ENCODE measurements at regions not wholly inside any gene's neighbourhood (a gene's known extent, or its start where the extent isn't known, plus 50 kb on each side); places are given as distances from the start of the nearest gene placed in this dataset.

GRCh38 chr18:56329536-56329935 lies 308.9 kb downstream of the TXNL1 start:
- Histone ChIP-seq H3K4me1 (no peaks in the 10 kb centered on the region), H3K36me3 (no peaks in the 10 kb centered on the region), H3K4me3 (no peak overlapping the region), H3K27me3 (no peaks in the 10 kb centered on the region), H3K27ac (no peak overlapping the region), H3K9me3 (no peaks in the 10 kb centered on the region)
- no peak for TF ChIP-seq POLR2A (IDR thresholded peaks at IDR 0.05)
- no peak for TF ChIP-seq CTCF (IDR thresholded peaks at IDR 0.05 in 4 of 5, conservative IDR thresholded peaks at IDR 0.05 in 1 of 5)
- DNase-seq = no peak
- intact Hi-C loops (cut with DNase I; ENCODE audit: low total_unique reads) (no loop called here), in situ Hi-C loops (cut with MboI; ENCODE audit: low sequenced_read_pairs in 4 of 4) (no loop called here)
- no peak for ATAC-seq

- DNase-seq = no peak
- Histone ChIP-seq H3K9me3 (no peaks in the 10 kb centered on the region), H3K4me1 (no peaks in the 10 kb centered on the region), H3K27ac (no peak overlapping the region), H3K4me3 (no peak overlapping the region), H3K36me3 (no peaks in the 10 kb centered on the region), H3K27me3 (no peaks in the 10 kb centered on the region)
- ATAC-seq = no peak
- TF ChIP-seq POLR2A (IDR thresholded peaks at IDR 0.05) = no peak
- TF ChIP-seq CTCF (IDR thresholded peaks at IDR 0.05 in 4 of 5, conservative IDR thresholded peaks at IDR 0.05 in 1 of 5) = no peak
- in situ Hi-C loops (cut with MboI; ENCODE audit: low sequenced_read_pairs in 4 of 4) (no loop called here), intact Hi-C loops (cut with DNase I; ENCODE audit: low total_unique reads) (no loop called here)
Observed at GRCh38 chr18:56327191-56327885, 311.1 kb downstream of the TXNL1 start.

- Histone ChIP-seq H3K36me3 (no peaks in the 10 kb centered on the region), H3K27me3 (no peaks in the 10 kb centered on the region), H3K9me3 (no peaks in the 10 kb centered on the region), H3K27ac (no peak overlapping the region), H3K4me3 (no peak overlapping the region), H3K4me1 (peaks cover 2% of the 10 kb centered on the region in 2 donors)
- intact Hi-C loops (cut with DNase I; ENCODE audit: low total_unique reads) = no loop called here
- DNase-seq = no peak
- no peak for ATAC-seq
- no peak for TF ChIP-seq POLR2A (IDR thresholded peaks at IDR 0.05)
- TF ChIP-seq CTCF (IDR thresholded peaks at IDR 0.05 in 4 of 5, conservative IDR thresholded peaks at IDR 0.05 in 1 of 5) = no peak
- in situ Hi-C loops (cut with MboI; ENCODE audit: low sequenced_read_pairs in 4 of 4) = no loop called here
Observed at GRCh38 chr18:56326336-56327072, 311.9 kb downstream of the TXNL1 start.

GRCh38 chr18:56323673-56324072 lies 314.7 kb downstream of the TXNL1 start:
- H3K4me1 ChIP-seq = peaks cover 3% of the 10 kb centered on the region in 2 donors
- in situ Hi-C loops (cut with MboI; ENCODE audit: low sequenced_read_pairs in 4 of 4) (no loop called here), intact Hi-C loops (cut with DNase I; ENCODE audit: low total_unique reads) (no loop called here)
- TF ChIP-seq POLR2A (IDR thresholded peaks at IDR 0.05) (no peak), CTCF (IDR thresholded peaks at IDR 0.05 in 4 of 5, conservative IDR thresholded peaks at IDR 0.05 in 1 of 5) (no peak)
- no peaks in the 10 kb centered on the region for H3K36me3 ChIP-seq
- no peaks in the 10 kb centered on the region for H3K9me3 ChIP-seq
- no peak for DNase-seq
- H3K27ac ChIP-seq = no peak overlapping the region
- no peaks in the 10 kb centered on the region for H3K27me3 ChIP-seq
- ATAC-seq = no peak
- no peak overlapping the region for H3K4me3 ChIP-seq

Measured in gastrocnemius medialis (tissue), 4 donors.